GM23338 (cell line): ENCODE measurements at regions not wholly inside any gene's neighbourhood (a gene's known extent, or its start where the extent isn't known, plus 50 kb on each side); places are given as distances from the start of the nearest gene placed in this dataset.

Experiments
- ATAC-seq: fragments of 200-7000 bp; cut with Tn5 transposase; 3 replicates; pipeline ENCODE4 v1.9.1; 2020
- DNase-seq: peaks from one replicate; pipeline ENCODE4 v3.0.0-alpha.2; 2015; ENCODE audit warnings: low spot score
- H2AFZ ChIP-seq: fragments of 200-600 bp; sonication (generic); 2 replicates; pipeline ENCODE4 v1.8.0; 2016; ENCODE audit warnings: antibody characterized with exemption, mild to moderate bottlenecking, moderate library complexity
- H3F3A ChIP-seq: fragments of 200-600 bp; sonication (generic); replicated peaks from 2 replicates; pipeline ENCODE4 v1.8.0; 2017; ENCODE audit warnings: antibody characterized with exemption, mixed run types, low read depth
- H3K27ac ChIP-seq: fragments of 200-600 bp; sonication (generic); 2 replicates; pipeline ENCODE4 v1.6.1; 2016; ENCODE audit warnings: low read depth
- H3K27me3 ChIP-seq: fragments of 200-600 bp; sonication (generic); 2 replicates; pipeline ENCODE4 v1.8.0; 2016; ENCODE audit warnings: mild to moderate bottlenecking, mixed run types, moderate library complexity; ENCODE audit not compliant: insufficient read depth
- H3K36me3 ChIP-seq: fragments of 200-600 bp; sonication (generic); 2 replicates; pipeline ENCODE4 v1.8.0; 2016; ENCODE audit warnings: mild to moderate bottlenecking; ENCODE audit not compliant: insufficient read depth
- H3K4me1 ChIP-seq: fragments of 200-600 bp; sonication (generic); 2 replicates; pipeline ENCODE4 v1.8.0; 2016; ENCODE audit warnings: mild to moderate bottlenecking, moderate library complexity; ENCODE audit not compliant: insufficient read depth
- H3K4me2 ChIP-seq: fragments of 200-600 bp; sonication (generic); 2 replicates; pipeline ENCODE4 v1.7.1; 2017; ENCODE audit warnings: mixed run types
- H3K4me3 ChIP-seq: fragments of 200-600 bp; sonication (generic); 2 replicates; pipeline ENCODE4 v1.6.1; 2016; ENCODE audit warnings: mixed run types
- H3K79me2 ChIP-seq: fragments of 200-600 bp; sonication (generic); replicated peaks from 2 replicates; pipeline ENCODE4 v1.8.0; 2017; ENCODE audit warnings: mild to moderate bottlenecking; ENCODE audit not compliant: insufficient read depth
- H3K9me2 ChIP-seq: fragments of 200-600 bp; sonication (generic); 2 replicates; pipeline ENCODE4 v1.8.0; 2017; ENCODE audit not compliant: insufficient read depth
- H4K20me1 ChIP-seq: fragments of 200-600 bp; sonication (generic); replicated peaks from 2 replicates; pipeline ENCODE4 v1.8.0; 2017; ENCODE audit warnings: mild to moderate bottlenecking; ENCODE audit not compliant: insufficient read depth
- H3K27ac Mint-ChIP-seq: 2 replicates; pipeline ENCODE4 v1.8.0; 2020; ENCODE audit warnings: inconsistent platforms, mild to moderate bottlenecking, moderate library complexity, mixed read lengths
- H3K27me3 Mint-ChIP-seq: 3 replicates; pipeline ENCODE4 v1.8.0; 2022; ENCODE audit warnings: low read depth, mild to moderate bottlenecking, moderate library complexity, mixed read lengths, inconsistent platforms; ENCODE audit not compliant: insufficient read depth, poor library complexity
- H3K36me3 Mint-ChIP-seq: 3 replicates; pipeline ENCODE4 v1.8.0; 2021; ENCODE audit warnings: low read depth, mild to moderate bottlenecking, inconsistent platforms, moderate library complexity, mixed read lengths
- H3K4me1 Mint-ChIP-seq: 3 replicates; pipeline ENCODE4 v1.8.0; 2020; ENCODE audit warnings: mild to moderate bottlenecking, inconsistent platforms, mixed read lengths
- H3K4me3 Mint-ChIP-seq: 3 replicates; pipeline ENCODE4 v1.8.0; 2021; ENCODE audit warnings: moderate library complexity, mild to moderate bottlenecking, inconsistent platforms, mixed read lengths
- H3K9me3 Mint-ChIP-seq: 3 replicates; pipeline ENCODE4 v1.8.0; 2020; ENCODE audit warnings: moderate library complexity, mild to moderate bottlenecking, inconsistent platforms, mixed read lengths
- EZH2phosphoT487 ChIP-seq: fragments of 200-600 bp; sonication (generic); IDR thresholded peaks from one replicate; pipeline ENCODE4 v1.8.1; 2018; ENCODE audit warnings: antibody characterized with exemption; ENCODE audit not compliant: unreplicated experiment
- NANOG ChIP-seq: IDR thresholded peaks from 2 replicates; pipeline ENCODE4 v1.6.1; 2016; ENCODE audit warnings: antibody characterized with exemption, borderline replicate concordance
- REST ChIP-seq: IDR thresholded peaks from one replicate; pipeline ENCODE4 v1.6.1; 2018; ENCODE audit warnings: antibody characterized with exemption; ENCODE audit not compliant: unreplicated experiment
- ZNF114 ChIP-seq: fragments of 250-450 bp; sonication (Bioruptor Pico); IDR thresholded peaks from 2 replicates; pipeline ENCODE4 v1.5.0; 2020; ENCODE audit warnings: mild to moderate bottlenecking, moderate library complexity
- ZNF331 ChIP-seq: fragments of 250-450 bp; sonication (Bioruptor Pico); IDR thresholded peaks from 2 replicates; pipeline ENCODE4 v1.5.0; 2020; ENCODE audit warnings: low read depth, mild to moderate bottlenecking, moderate library complexity
- ZNF462 ChIP-seq: fragments of 250-450 bp; sonication (Bioruptor Pico); IDR thresholded peaks from 2 replicates; pipeline ENCODE4 v1.5.0; 2020; ENCODE audit warnings: mild to moderate bottlenecking, moderate library complexity

GRCh38 chr1:230504310-230504709 lies 78.2 kb upstream of the PGBD5 start (continued):
- no peak for TF ChIP-seq ZNF462

- DNase-seq (no peak), ATAC-seq (no peak)
- Histone ChIP-seq H3K27me3 (no peaks in the 10 kb centered on the region), H3K27ac (no peak overlapping the region), H3K4me3 (no peak overlapping the region), H3K79me2 (no peaks in the 10 kb centered on the region), H4K20me1 (no peaks in the 10 kb centered on the region), H2AFZ (no peak overlapping the region), H3F3A (no peaks in the 10 kb centered on the region), H3K4me1 (no peaks in the 10 kb centered on the region), H3K4me2 (no peak overlapping the region), H3K9me2 (no peaks in the 10 kb centered on the region), H3K36me3 (no peaks in the 10 kb centered on the region)
- H3K27me3 Mint-ChIP-seq: peaks cover 4% of the 10 kb centered on the region
- H3K4me3 Mint-ChIP-seq: no peak overlapping the region
- H3K27ac Mint-ChIP-seq: no peak overlapping the region
- H3K4me1 Mint-ChIP-seq: peaks cover 5% of the 10 kb centered on the region; the same call in 2 of the 3 replicates
- H3K9me3 Mint-ChIP-seq: peaks cover 17% of the 10 kb centered on the region
- TF ChIP-seq NANOG (no peak), EZH2phosphoT487 (no peak)
- peaks cover 8% of the 10 kb centered on the region; the same call in 2 of the 3 replicates for H3K36me3 Mint-ChIP-seq
Measured at GRCh38 chr1:230503726-230504125, 77.6 kb upstream of the PGBD5 start.

- Histone ChIP-seq H3K27ac (no peak overlapping the region), H3K9me2 (no peaks in the 10 kb centered on the region), H2AFZ (no peak overlapping the region), H3K79me2 (no peaks in the 10 kb centered on the region), H3K4me3 (no peak overlapping the region), H3K4me2 (no peak overlapping the region), H3F3A (no peaks in the 10 kb centered on the region), H3K4me1 (no peaks in the 10 kb centered on the region), H4K20me1 (no peaks in the 10 kb centered on the region), H3K36me3 (no peaks in the 10 kb centered on the region), H3K27me3 (no peaks in the 10 kb centered on the region)
- no peak for ATAC-seq
- Mint-ChIP-seq H3K4me1 (peaks cover 5% of the 10 kb centered on the region; the same call in 2 of the 3 replicates), H3K27ac (no peak overlapping the region), H3K27me3 (peaks cover 4% of the 10 kb centered on the region), H3K36me3 (peaks cover 9% of the 10 kb centered on the region; the same call in 2 of the 3 replicates), H3K4me3 (no peak overlapping the region), H3K9me3 (peaks cover 19% of the 10 kb centered on the region)
- no peak for DNase-seq
- TF ChIP-seq NANOG (no peak), REST (no peak), EZH2phosphoT487 (no peak), ZNF331 (CRISPR knock-in tag) (no peak), ZNF114 (no peak)
Measured at GRCh38 chr1:230502996-230503395, 76.9 kb upstream of the PGBD5 start.
